GM18508 (cell line): ENCODE measurements at regions not wholly inside any gene's neighbourhood (a gene's known extent, or its start where the extent isn't known, plus 50 kb on each side); places are given as distances from the start of the nearest gene placed in this dataset.

Source experiments
- ATAC-seq: cut with Tn5 transposase; IDR thresholded peaks from one replicate; pipeline ENCODE4 v1.9.1; 2021; ENCODE audit warnings: moderate number of reproducible peaks; ENCODE audit not compliant: insufficient read depth, unreplicated experiment

GRCh38 chr17:72359811-72360210, 239.0 kb downstream of the SOX9 start:
- no peak for ATAC-seq

- no peak for ATAC-seq
Measured at GRCh38 chr17:72360386-72360940, 239.6 kb downstream of the SOX9 start.

- ATAC-seq: no peak
Measured at GRCh38 chr17:72361892-72362291, 241.1 kb downstream of the SOX9 start.

- no peak for ATAC-seq
Measured at GRCh38 chr17:72362376-72363088, 241.7 kb downstream of the SOX9 start.

GRCh38 chr17:72363089-72363610, 242.3 kb downstream of the SOX9 start:
- ATAC-seq: no peak

DNA sequence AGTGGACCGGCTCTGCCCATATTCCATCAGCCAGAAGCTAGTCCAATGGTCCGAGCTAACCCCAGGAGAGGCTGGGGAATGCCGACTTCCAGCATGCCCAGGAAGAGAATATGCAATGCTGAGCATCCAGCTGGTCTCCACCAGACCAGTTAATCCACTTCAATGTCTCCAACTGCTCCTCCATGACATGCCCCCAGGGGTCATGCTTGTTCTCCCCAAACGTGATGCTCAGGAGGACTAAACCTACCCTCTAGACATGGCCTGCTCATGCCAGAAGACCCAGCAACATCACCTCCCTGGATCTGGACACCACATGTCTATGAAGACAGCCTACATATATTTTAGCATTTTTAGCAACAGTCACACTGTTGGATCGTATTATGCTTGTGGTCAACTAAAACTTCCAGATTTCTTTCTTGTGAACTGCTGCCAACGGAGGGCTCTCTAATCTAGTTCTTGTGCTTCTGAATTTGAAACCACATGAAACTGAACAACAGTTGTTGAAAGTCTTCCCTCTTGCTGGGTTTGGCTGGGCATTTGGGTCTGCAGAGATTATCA, 245.1 kb downstream of the SOX9 start:
- no peak for ATAC-seq

GRCh38 chr17:72366626-72367025, 245.8 kb downstream of the SOX9 start:
- no peak for ATAC-seq

DNA sequence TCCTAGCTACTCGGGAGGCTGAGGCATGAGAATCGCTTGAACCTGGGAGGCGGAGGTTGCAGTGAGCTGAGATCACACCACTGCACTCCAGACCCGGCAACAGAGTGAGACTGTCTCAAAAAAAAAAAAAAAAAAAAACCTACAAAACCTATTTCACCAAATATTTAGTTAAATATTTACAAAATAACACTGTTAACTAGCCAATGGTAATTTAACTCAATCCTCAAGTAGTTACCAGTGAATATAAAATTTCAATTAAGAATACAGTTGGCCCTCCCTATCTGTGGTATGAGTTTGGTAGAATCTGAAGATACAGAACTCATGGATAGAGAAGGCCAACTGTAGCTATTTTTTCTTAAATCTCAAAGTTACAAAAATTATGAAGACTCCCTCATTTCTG, 247.4 kb downstream of the SOX9 start:
- ATAC-seq: no peak

DNA sequence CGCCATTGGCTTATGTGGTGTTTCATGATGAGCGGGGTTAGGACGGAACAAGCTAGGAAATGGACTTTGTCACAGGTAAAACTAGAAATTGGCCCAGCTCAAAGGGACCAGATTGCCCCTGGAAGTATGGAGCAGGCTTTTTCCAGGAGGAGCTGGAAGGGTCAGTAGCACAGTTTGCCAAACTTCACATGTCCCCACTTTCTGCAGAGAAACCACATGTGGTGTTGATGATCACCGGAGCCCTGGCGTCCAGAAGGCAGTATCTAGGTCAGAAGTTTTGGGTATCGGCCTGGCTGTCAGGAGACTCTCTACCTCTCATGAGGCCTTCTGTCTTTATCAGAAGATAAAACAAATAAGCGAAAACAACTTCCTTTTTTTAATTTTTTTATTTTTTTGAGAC, 248.5 kb downstream of the SOX9 start:
- no peak for ATAC-seq

DNA sequence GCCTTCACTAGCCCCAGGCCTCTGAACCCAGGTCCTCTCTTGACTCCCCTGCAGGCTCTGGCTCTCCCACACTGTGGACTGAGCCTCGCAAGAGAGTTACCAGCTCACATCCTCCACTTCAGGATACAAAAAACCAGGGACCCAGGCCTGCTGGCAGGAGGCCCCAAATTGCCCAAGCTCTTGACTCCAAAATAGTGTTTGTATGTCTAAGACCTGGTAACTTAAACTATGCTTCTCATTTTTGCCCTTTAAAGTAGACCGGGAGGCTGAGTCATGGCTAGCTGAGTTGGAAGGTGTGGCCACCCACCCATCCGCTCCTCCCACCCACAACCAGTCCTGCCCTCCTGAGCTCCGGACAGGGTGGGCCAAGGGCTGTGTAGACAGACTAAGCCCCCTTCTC, 250.0 kb downstream of the SOX9 start:
- no peak for ATAC-seq

DNA sequence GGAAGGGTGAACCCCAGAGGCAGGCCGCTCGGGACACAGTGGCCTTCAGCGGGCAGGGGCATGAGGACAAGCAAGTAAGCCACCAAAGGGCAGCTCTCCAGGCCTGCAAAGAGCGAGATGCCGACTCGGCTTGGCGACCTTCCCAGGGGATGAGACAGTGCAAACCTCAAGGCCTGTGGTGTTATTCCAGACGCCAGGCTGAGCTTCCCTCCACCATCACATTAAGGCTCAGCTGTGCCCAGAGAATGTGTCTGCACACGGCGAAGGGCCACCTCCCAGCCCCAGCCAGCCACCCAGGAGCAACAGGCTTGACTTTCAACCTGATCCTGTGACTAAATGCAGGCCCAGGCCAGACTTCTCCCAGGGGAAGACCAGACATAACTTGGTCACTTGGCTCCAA, 251.4 kb downstream of the SOX9 start:
- no peak for ATAC-seq

GRCh38 chr17:72373910-72374741, 253.3 kb downstream of the SOX9 start:
- no peak for ATAC-seq

DNA sequence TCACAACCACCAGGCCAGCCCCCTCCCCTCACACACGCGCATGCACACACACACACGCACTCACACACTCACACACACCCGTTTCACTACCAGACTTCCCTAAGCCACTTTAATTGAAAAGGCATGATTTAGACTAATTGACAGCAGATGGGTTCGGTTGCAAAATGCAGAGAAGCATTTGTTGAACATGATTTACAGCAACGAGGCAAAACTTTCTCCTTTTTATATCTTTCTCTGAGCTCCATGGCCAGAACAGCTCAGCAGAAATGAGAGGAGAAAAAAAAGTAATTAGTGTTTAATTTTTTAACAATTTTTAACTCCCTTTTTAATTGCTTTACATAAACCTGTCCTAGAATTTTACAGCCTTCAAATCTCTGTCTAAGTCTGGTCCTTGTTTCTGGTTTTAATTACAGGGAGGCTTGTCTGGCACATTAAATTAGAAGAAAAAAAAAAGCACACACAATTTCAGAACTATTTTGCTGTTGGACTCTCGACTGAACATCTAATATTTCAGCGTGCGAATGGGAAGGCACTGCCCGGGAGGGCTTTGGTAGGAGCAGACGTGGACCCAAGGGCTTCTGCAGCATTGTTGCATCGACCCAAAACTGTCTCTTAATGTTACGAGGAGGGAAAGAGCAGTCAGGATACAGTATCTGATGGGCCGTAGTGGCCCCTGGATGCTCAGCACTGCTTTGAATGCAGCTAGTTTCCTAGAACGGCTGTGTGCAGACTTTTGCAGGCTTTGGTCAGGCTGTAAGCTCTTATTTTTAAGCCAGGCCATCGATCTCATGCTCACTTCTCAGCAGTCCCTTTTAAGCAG, 255.9 kb downstream of the SOX9 start:
- no peak for ATAC-seq

DNA sequence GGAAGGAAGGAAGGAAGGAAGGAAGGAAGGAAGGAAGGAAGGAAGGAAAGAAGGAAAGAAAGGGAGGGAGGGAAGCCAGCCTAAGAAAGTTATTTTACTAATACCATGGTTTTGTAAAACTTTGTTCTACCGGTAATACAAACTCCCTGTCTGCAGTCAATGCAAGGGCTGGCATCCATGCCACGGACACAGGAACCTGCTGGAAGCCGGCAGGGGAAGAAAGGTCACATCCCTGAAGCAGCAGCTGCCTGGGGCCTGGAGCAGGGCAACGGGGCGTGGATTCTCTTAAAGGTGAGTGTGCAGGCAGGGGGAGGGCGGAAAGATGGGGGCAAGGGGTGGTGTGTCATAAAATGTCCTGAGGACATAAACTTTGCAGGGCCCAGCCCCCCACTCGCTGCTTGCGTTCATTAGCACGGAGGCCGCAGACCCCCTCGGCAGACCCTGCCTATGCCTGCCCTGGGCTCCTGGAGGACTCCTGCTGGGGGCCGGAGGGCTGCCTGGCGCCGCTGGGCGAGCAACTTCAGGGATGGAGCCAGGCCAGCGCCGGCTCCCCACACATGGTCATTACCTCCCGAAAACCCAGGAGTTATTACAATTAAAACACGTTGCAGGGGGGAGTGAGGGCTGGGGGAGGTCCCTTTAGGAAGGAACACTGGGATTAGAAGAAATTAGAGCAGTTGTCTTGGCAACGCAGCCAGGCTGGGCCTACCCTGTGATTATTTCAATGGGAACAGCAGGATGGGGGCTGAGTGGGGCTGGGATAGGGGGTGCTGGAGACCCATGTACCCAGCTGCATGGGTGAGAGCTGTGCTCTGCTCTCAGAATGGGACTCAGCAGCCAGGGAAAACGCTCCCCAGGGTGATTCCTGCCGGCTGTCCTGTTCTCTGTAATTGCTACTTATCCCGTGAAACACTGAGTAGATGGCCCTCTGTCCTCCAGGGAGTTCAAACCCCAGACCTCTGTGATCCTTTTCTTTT, 257.9 kb downstream of the SOX9 start:
- no peak for ATAC-seq

- ATAC-seq: no peak
Measured at GRCh38 chr17:72379516-72379915, 258.7 kb downstream of the SOX9 start.

GRCh38 chr17:72380120-72380519, 259.3 kb downstream of the SOX9 start:
- ATAC-seq: no peak

DNA sequence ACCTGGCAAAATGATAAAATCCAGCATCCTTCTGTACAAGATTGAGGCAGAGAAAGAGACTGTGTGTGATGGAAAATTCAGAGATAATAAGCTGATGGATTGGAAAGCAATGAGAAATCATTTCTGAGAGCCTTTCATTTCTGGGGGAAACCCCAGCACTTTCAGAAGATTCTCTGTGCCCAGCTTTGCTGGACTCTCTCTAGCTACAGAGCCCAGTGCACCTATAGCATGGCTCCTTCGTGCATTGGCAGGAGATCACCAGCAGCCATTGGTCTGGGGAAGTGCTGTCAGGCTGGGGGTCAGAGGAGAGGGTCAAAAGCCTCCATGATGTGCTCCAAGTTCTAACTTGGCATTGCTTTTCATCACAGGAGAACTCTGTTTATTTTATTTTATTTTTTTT, 259.9 kb downstream of the SOX9 start:
- no peak for ATAC-seq

DNA sequence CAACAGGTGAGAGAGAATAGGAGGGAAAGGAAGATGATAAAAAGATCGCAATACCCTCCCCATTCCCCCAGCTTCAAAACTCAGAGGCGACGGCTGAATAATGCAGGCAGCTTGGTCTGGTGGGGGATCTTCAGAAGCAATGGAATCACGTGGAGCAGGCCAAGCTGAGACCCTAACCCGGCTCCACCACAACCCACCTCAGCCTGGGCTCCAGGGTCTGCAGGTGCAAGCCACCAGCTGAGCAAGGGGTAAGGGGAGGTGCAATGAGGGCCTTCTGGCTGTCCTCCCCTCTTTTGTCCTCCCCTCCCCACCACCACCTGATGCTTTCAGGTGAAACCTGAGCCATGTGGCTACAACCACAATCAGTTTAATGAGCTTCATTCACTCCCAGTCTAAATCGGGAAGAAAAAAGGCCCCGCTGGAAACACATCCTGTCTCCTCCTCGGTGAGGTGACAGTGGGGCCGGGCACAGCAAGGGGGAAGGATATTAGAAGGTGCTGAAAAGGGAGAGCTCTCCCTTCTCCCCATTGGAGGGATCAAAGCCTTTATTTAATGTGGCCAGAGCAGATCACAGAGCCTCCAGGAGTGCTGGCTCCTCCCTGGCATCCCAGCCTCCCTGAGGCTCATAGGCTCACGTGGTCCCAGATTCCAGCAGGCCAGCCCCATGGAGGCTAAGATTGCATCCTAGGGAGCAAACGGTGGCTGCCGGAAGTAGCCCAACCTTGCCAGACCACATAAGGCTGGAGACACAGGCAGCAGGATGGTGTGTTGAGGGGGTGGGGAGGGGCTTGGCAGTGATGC, 261.0 kb downstream of the SOX9 start:
- no peak for ATAC-seq
